PC-3 (cell line): ENCODE measurements at regions not wholly inside any gene's neighbourhood (a gene's known extent, or its start where the extent isn't known, plus 50 kb on each side); places are given as distances from the start of the nearest gene placed in this dataset.

Experiments used
- ATAC-seq: fragments of 200-7000 bp; cut with Tn5 transposase; 2 replicates; pipeline ENCODE4 v1.9.1; 2020; ENCODE audit warnings: mild to moderate bottlenecking, moderate library complexity
- BruUV-seq: library from RNA; stranded (reverse); fragments of 400-500 nt; replicated peaks from 2 replicates; lab custom pipeline; 2021; lab: Mats Ljungman, UMichigan
- CTCF ChIA-PET: fragments of 300-600 bp; sonication (Branson Sonifier 250); formaldehyde crosslinking; loops from one replicate; lab custom pipeline; 2022; ENCODE audit warnings: antibody characterized with exemption; lab: Charles Lee
- POLR2A ChIA-PET: fragments of 300-600 bp; sonication (Branson Sonifier 250); formaldehyde crosslinking; loops from one replicate; lab custom pipeline; 2022; ENCODE audit warnings: antibody characterized with exemption; ENCODE audit not compliant: unreplicated experiment; lab: Charles Lee
- DNase-seq: peaks from one replicate; pipeline ENCODE4 v3.0.0-alpha.2; 2015
- H2AFZ ChIP-seq: fragments of 300-600 bp; sonication (generic); 2 replicates; pipeline ENCODE4 v1.6.0; 2016; ENCODE audit warnings: antibody characterized with exemption, low read length
- H3F3A ChIP-seq: fragments of 300-600 bp; sonication (generic); one replicate; pipeline ENCODE4 v1.6.0; 2017; ENCODE audit warnings: antibody characterized with exemption, low read length, control low read depth, mild to moderate bottlenecking; ENCODE audit not compliant: unreplicated experiment
- H3K27ac ChIP-seq: fragments of 300-600 bp; sonication (generic); 2 replicates; pipeline ENCODE4 v1.5.1; 2016; ENCODE audit warnings: mild to moderate bottlenecking, low read length
- H3K27me3 ChIP-seq: fragments of 300-600 bp; sonication (generic); 2 replicates; pipeline ENCODE4 v1.6.1; 2016; ENCODE audit warnings: low read length, mixed read lengths
- H3K36me3 ChIP-seq: fragments of 300-600 bp; sonication (generic); 2 replicates; pipeline ENCODE4 v1.6.1; 2016; ENCODE audit warnings: low read depth, mixed run types, low read length, mixed read lengths
- H3K4me1 ChIP-seq: fragments of 300-600 bp; sonication (generic); 2 replicates; pipeline ENCODE4 v1.5.1; 2016; ENCODE audit warnings: low read length; ENCODE audit not compliant: insufficient read depth
- H3K4me2 ChIP-seq: fragments of 300-600 bp; sonication (generic); 2 replicates; pipeline ENCODE4 v1.6.0; 2016; ENCODE audit warnings: low read length
- H3K4me3 ChIP-seq: fragments of 300-600 bp; sonication (generic); 2 replicates; pipeline ENCODE4 v1.5.1; 2016; ENCODE audit warnings: mild to moderate bottlenecking, low read length, mixed read lengths
- H3K79me2 ChIP-seq: fragments of 300-600 bp; sonication (generic); 2 replicates; pipeline ENCODE4 v1.6.1; 2017; ENCODE audit warnings: low read length, mixed read lengths
- H3K9ac ChIP-seq: fragments of 300-600 bp; sonication (generic); 2 replicates; pipeline ENCODE4 v1.6.0; 2016; ENCODE audit warnings: mild to moderate bottlenecking, low read length
- H3K9me2 ChIP-seq: fragments of 300-600 bp; sonication (generic); replicated peaks from 2 replicates; pipeline ENCODE4 v1.6.1; 2016; ENCODE audit warnings: mixed run types, low read length, mixed read lengths
- H3K9me3 ChIP-seq: fragments of 300-600 bp; sonication (generic); 2 replicates; pipeline ENCODE4 v1.6.1; 2016; ENCODE audit warnings: low read length, mixed read lengths
- H4K20me1 ChIP-seq: fragments of 300-600 bp; sonication (generic); 2 replicates; pipeline ENCODE4 v1.6.1; 2016; ENCODE audit warnings: low read length, mixed read lengths
- CTCF ChIP-seq: fragments of 300-600 bp; sonication (generic); conservative IDR thresholded peaks from 2 replicates; pipeline ENCODE4 v1.5.1; 2017; ENCODE audit warnings: antibody characterized with exemption, low read depth, mild to moderate bottlenecking, low read length
- EZH2 ChIP-seq: fragments of 300-600 bp; sonication (generic); IDR thresholded peaks from one replicate; pipeline ENCODE4 v1.6.1; 2017; ENCODE audit warnings: antibody characterized with exemption, mild to moderate bottlenecking, low read length; ENCODE audit not compliant: unreplicated experiment
- EZH2phosphoT487 ChIP-seq: fragments of 300-600 bp; sonication (generic); IDR thresholded peaks from 2 replicates; pipeline ENCODE4 v1.6.1; 2018; ENCODE audit warnings: mild to moderate bottlenecking, antibody characterized with exemption, low read length, borderline replicate concordance
- intact Hi-C: fragments of 100-400 bp; cut with micrococcal nuclease; formaldehyde crosslinking; loops from 2 replicates; pipeline ENCODE4 v1.9.0; 2023

- Histone ChIP-seq H4K20me1 (no peaks in the 10 kb centered on the region), H3K9ac (no peak overlapping the region), H3K4me2 (no peak overlapping the region), H3K4me3 (no peak overlapping the region), H3K36me3 (no peaks in the 10 kb centered on the region), H3K9me2 (no peaks in the 10 kb centered on the region), H3K79me2 (no peaks in the 10 kb centered on the region), H3K27ac (no peak overlapping the region), H3K27me3 (no peaks in the 10 kb centered on the region), H3K9me3 (no peaks in the 10 kb centered on the region), H3F3A (no peaks in the 10 kb centered on the region), H3K4me1 (peaks cover 19% of the 10 kb centered on the region), H2AFZ (no peak overlapping the region)
- intact Hi-C loops: loop anchor here (5.0 to 10.0 kb wide), 2 partner anchors 95 to 178 kb away; partner anchors contain the start of gene GEMIN8
- ATAC-seq (no peak), DNase-seq (no peak)
- ChIA-PET CTCF (no interaction called here), POLR2A (no interaction called here)
- TF ChIP-seq CTCF: no peak
- no peak for TF ChIP-seq EZH2phosphoT487
- TF ChIP-seq EZH2: no peak
- BruUV-seq: no TSS peak
Observed at GRCh38 chrX:13932416-13932815, 97.3 kb downstream of the GEMIN8 start.

GRCh38 chrX:13927175-13927574, 102.5 kb downstream of the GEMIN8 start:
- Histone ChIP-seq H3K4me2 (no peak overlapping the region), H3K79me2 (no peaks in the 10 kb centered on the region), H3K9ac (no peak overlapping the region), H3K9me2 (no peaks in the 10 kb centered on the region), H3K36me3 (no peaks in the 10 kb centered on the region), H3K27ac (no peak overlapping the region), H3K4me3 (no peak overlapping the region), H3K27me3 (no peaks in the 10 kb centered on the region), H4K20me1 (no peaks in the 10 kb centered on the region), H2AFZ (no peak overlapping the region), H3K9me3 (no peaks in the 10 kb centered on the region), H3K4me1 (no peaks in the 10 kb centered on the region), H3F3A (no peaks in the 10 kb centered on the region)
- no peak for DNase-seq
- POLR2A ChIA-PET: no interaction called here
- intact Hi-C loops: no loop called here
- BruUV-seq: no TSS peak
- ATAC-seq: no peak
- CTCF ChIA-PET: interaction anchor here (0.5 kb wide), 1 partner anchor 11 kb away, joined by 3 read pairs; no protein-coding TSS in a partner anchor
- TF ChIP-seq EZH2 (no peak), CTCF (no peak), EZH2phosphoT487 (no peak)

GRCh38 chrX:13923845-13924244, 105.8 kb downstream of the GEMIN8 start:
- no peaks in the 10 kb centered on the region for H3K27me3 ChIP-seq
- H2AFZ ChIP-seq: no peak overlapping the region
- POLR2A ChIA-PET: no interaction called here
- BruUV-seq: no TSS peak
- H3K9me2 ChIP-seq: no peaks in the 10 kb centered on the region
- H4K20me1 ChIP-seq: no peaks in the 10 kb centered on the region
- ATAC-seq (no peak; the same call in 1 of the 2 replicates), DNase-seq (peak; percentile 30)
- CTCF ChIA-PET: no interaction called here
- no peak overlapping the region for H3K4me3 ChIP-seq
- TF ChIP-seq EZH2phosphoT487: no peak
- TF ChIP-seq CTCF: peak; percentile 38; the same call in 1 of the 2 replicates
- TF ChIP-seq EZH2: no peak
- no peaks in the 10 kb centered on the region for H3K79me2 ChIP-seq
- no peaks in the 10 kb centered on the region for H3K9me3 ChIP-seq
- H3K4me2 ChIP-seq: no peak overlapping the region
- no peaks in the 10 kb centered on the region for H3K36me3 ChIP-seq
- intact Hi-C loops: loop anchor here (2.0 kb wide), 1 partner anchor 109 kb away; no protein-coding TSS in a partner anchor
- H3F3A ChIP-seq: no peaks in the 10 kb centered on the region
- H3K27ac ChIP-seq: no peak overlapping the region
- no peaks in the 10 kb centered on the region for H3K4me1 ChIP-seq
- no peak overlapping the region for H3K9ac ChIP-seq
